GM18511 (cell line): ENCODE measurements at regions not wholly inside any gene's neighbourhood (a gene's known extent, or its start where the extent isn't known, plus 50 kb on each side); places are given as distances from the start of the nearest gene placed in this dataset.
A peak's percentile ranks its signal among the peaks of the same experiment; 100 is the strongest.

Experiments used
- ATAC-seq: cut with Tn5 transposase; IDR thresholded peaks from one replicate; pipeline ENCODE4 v1.9.1; 2021; ENCODE audit warnings: mild to moderate bottlenecking, moderate library complexity; ENCODE audit not compliant: unreplicated experiment

- ATAC-seq: no peak
Measured at GRCh38 chr1:186620566-186621350, 59.5 kb downstream of the PTGS2 start.

GRCh38 chr1:186618401-186619170, 61.6 kb downstream of the PTGS2 start:
- ATAC-seq: peak; percentile 99

GRCh38 chr1:186617926-186618325, 62.3 kb downstream of the PTGS2 start:
- peak; percentile 19 for ATAC-seq

GRCh38 chr1:186616511-186616910, 63.7 kb downstream of the PTGS2 start:
- ATAC-seq: no peak

GRCh38 chr1:186615332-186615731, 64.9 kb downstream of the PTGS2 start:
- ATAC-seq: no peak

GRCh38 chr1:186611156-186611555, 69.1 kb downstream of the PTGS2 start:
- ATAC-seq: no peak

DNA sequence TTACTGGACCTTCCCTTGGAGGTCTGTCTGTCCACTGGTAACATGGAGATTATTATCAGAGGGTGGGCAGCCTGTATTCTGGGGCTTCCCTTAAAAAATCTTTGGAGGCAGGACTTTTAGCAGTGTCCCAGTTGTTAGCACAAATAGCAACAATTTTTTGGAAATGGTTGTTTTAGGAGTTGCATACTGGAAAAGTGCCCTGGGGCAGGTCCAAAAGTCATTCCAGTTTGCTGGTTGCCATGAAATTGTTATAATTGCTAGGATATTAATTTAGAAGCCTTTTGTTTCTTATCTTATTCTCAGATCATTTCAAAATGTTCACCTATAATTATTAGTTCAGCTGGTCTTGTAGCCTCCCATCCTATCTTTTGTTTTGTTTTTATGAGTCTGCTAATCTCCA, 71.0 kb downstream of the PTGS2 start:
- no peak for ATAC-seq

- ATAC-seq: peak; percentile 85
Measured at GRCh38 chr1:186605762-186606350, 74.4 kb downstream of the PTGS2 start.

DNA sequence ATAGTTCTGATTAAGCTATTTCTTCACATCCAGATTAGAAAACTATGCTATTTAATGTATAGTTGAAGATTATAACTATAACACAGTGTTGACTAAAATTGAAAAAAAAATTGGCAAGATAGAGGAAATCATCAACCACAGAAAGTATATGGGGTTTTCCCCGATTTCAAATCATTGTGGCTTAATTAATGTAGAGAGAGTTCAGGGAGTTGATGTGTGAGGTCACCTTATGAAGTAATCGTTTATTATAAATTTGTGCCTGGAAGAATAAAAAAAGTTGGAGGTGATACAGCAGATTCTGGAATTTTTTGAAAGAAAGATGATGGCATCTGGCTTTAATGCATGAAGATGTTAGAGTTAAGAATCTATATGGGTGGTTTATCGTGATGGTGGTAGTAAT, 84.3 kb downstream of the PTGS2 start:
- ATAC-seq: peak; percentile 89

- no peak for ATAC-seq
Measured at GRCh38 chr1:186578325-186579016, 101.8 kb downstream of the PTGS2 start.

GRCh38 chr1:186577633-186578032, 102.6 kb downstream of the PTGS2 start:
- no peak for ATAC-seq

DNA sequence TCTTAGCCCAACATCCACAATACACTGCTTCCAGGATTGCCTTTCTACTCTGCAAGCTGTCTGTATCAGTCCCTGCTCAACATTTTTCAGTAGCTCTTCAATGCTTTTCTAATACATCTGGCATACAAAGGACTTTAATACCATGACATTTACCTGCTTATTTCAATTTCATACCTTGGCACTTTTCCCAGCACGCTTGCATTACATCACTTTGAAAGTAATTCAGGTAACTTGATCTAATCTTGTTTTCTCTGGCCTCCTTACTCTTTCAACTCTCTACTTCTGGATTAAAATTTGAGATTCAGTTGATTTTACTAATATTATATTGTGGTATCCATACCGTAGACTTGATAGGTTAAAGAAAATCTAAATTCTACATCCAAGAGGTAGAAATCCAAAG, 103.0 kb downstream of the PTGS2 start:
- no peak for ATAC-seq

GRCh38 chr1:186575348-186575747, 104.9 kb downstream of the PTGS2 start:
- no peak for ATAC-seq

DNA sequence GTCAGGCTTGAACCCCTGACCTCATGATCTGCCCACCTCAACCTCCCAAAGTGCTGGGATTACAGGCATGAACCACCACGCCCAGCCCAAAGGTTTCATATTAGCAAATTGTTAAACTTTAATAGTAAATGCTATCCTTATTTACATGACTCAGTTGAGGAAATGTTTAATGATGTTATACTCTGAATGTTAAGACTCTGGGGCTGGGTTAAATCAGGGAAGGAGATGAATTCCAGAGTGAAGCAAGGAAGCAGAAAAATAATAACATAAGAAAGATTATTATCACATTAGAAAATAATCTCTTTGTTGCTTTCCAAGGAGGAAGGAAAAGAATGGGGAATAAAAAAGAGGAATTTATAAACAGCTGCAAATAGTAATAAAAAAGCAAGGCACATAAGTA, 105.3 kb downstream of the PTGS2 start:
- no peak for ATAC-seq

DNA sequence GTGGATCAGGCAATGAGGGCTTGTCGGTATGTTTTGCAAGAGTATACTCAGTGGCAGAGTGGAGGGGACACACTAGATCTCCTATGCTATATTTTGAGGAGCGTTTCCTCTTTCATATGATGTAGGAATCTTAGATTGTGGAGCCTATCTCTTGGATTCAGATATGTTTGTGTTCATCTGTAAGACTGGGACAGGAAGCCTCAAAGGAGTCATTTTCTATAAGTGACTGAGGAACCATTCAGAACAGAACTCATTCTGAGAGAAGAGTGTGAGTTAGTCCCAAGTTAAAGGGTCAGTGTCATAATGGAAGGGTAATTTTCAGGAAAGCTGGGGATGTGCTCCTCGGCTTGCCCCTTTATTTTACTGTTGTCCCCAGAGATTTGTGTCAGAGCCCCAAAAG, 107.7 kb downstream of the PTGS2 start:
- no peak for ATAC-seq

GRCh38 chr1:186571771-186572170, 108.5 kb downstream of the PTGS2 start:
- no peak for ATAC-seq

GRCh38 chr1:186569856-186570255, 108.9 kb upstream of the PDC start:
- ATAC-seq: no peak

DNA sequence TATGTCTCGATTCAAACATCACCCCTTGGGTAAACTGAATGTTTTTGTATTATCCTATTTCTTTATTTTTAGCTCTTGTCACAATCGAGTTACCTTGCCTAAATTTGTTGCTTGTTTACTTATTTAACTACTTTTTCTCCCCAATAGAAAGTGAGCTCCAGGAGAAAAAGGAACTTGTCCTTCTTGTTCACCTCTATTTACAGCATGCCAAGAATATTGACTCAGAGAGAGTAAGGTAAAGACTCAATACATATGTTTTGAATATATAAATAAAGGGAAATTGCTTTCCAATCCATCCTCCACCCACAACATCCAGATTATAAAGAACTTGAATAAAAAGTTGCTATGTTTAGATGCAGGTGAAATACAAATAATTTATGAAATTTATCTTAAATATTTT, 107.3 kb upstream of the PDC start:
- no peak for ATAC-seq

DNA sequence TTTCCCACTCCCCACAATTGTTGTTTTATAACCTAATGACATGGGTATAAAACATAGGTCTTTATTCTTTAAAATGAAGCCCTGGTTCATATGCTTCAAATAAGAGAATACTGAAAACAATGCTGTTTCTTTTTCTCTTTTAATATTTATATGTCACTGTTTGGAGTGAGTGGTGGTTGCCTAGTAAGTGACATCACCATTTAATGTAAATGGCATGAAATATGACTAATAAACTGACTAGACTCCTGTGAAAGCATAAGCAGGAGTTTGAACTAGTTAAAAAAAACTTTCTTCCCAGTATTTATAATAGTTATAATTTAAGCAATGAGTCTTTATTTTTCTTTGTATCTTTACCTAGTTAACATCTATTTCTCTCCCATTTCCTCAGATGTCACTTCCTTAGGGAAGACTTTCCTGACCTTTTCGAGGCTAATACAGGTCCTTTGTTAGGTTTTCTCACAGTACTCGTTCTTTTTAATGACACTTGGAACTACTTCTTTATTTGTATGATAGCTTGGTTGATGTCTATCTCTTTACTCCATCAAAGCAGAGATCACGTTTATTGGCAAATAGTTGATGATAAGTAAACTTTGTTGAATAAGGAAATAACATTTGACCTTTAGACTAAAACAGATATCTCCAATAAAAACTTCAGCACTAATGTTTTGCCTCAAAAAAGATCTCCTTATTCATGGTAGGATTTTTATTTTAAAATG, 105.4 kb upstream of the PDC start:
- ATAC-seq: no peak

GRCh38 chr1:186564582-186564981, 103.7 kb upstream of the PDC start:
- ATAC-seq: no peak
